GM19351 (cell line): ENCODE measurements at regions not wholly inside any gene's neighbourhood (a gene's known extent, or its start where the extent isn't known, plus 50 kb on each side); places are given as distances from the start of the nearest gene placed in this dataset.
A peak's percentile ranks its signal among the peaks of the same experiment; 100 is the strongest.
"Not testable (repeated sequence)": the region's sequence is repeated elsewhere in the genome, so short reads cannot be mapped to it uniquely, and the experiment has no call there.

Source experiments
- ATAC-seq: cut with Tn5 transposase; IDR thresholded peaks from one replicate; pipeline ENCODE4 v1.9.1; 2021; ENCODE audit warnings: mild to moderate bottlenecking, moderate library complexity; ENCODE audit not compliant: unreplicated experiment

DNA sequence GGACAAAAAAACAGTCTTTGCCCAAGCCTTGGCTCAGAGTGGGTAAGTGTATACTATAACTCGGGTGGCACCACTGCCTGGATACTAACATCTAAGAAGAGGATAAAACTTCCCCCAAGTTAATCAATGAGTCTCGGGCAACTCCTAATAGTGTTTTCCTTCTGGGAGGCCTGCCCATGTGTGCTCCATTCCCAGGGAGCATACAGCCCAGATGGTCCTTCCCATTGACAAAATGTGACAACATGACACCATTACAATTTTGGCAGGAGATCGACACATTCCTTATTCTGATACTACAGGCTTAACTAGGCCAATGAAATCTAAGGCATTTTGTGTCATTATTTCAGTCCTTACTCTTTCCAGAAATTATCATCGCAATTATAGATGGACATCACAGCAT, 52.7 kb upstream of the CRIM1 start:
- no peak for ATAC-seq

- ATAC-seq = no peak
Measured at GRCh38 chr2:36301843-36302242, 53.7 kb upstream of the CRIM1 start.

- peak; percentile 80 for ATAC-seq
Measured at GRCh38 chr2:36300697-36301096, 54.9 kb upstream of the CRIM1 start.

DNA sequence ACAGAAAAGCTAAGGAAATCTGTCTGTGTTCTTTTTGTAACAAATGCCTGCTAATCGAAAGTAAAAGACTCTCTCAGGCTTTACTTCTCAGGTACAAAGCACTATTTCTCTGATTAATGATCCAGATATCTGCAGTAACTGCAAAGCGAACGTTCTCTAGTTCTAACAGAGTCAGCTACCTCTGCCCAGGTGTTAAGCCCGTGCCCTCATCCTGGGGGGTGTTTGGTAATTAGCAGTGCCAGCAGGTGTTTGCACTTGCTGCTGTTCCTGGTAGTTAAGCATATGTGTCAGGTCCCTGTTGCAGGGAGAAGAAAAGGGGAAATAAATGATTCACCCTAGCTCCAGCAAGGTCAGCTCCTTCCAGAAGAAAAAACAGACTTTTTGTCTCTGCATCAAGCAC, 58.8 kb upstream of the CRIM1 start:
- no peak for ATAC-seq

DNA sequence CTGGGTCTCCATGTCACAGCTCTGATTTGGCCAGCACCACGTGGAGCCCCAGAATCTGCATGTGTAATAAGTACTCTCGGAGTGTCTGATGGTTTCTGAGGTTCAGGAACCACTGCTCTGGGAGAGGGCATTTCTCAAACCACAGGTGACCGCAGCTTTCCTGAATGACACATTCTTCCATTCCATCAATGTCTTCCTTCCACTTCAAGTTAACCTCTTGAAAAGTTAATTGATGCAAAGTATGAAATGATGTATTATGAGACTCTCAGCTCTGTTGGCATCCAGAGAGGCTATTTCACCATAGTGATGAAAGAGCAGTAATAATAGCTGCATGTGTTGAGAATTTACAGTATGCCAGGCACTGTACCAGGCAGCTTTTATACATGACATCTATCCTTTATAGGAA, 61.3 kb upstream of the CRIM1 start:
- ATAC-seq = no peak

DNA sequence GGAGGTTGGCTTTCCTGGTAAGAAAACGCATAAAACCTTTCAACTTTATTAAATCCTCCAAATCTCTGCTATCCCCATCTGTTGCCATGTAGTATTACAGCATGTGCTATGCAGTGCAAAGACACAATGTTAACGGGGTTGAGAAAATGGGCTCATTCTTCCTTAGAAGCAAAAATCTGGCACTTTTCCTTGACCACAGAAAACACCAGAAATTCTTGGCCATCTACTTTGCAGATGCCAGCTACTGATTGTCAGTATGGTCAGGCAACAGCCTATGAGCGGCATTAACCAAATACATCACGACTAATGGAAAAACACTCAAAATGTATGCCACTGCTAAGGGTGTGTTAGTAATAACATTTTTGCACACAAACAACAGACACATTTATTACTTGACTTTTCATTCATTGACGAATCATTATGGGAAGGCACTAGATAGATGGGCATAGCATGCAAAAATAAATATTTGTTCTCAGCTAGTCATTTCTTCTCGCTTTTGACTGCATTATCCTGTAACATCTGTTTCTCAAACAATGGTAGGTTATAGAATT, 65.2 kb upstream of the CRIM1 start:
- no peak for ATAC-seq

DNA sequence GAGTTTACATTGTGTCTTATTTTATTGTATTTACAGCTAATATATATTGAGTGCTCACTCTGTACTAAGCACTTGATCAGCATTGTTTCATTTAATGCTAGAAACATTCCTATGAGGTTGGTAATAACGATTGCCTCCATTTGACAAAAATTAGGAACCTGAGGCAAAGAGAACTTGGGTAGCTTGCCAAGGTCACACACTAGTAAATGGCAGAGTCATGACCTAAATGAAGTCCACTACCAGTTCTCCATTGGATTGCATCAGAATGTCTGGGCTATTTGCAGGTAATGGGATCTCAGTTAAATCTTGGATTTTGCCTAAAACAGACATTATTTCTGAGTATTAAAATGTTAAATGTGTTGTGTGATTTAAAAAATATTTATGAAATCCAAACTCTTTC, 65.8 kb upstream of the CRIM1 start:
- no peak for ATAC-seq

- peak; percentile 45 for ATAC-seq
Measured at GRCh38 chr2:36287363-36288275, 68.0 kb upstream of the CRIM1 start.

DNA sequence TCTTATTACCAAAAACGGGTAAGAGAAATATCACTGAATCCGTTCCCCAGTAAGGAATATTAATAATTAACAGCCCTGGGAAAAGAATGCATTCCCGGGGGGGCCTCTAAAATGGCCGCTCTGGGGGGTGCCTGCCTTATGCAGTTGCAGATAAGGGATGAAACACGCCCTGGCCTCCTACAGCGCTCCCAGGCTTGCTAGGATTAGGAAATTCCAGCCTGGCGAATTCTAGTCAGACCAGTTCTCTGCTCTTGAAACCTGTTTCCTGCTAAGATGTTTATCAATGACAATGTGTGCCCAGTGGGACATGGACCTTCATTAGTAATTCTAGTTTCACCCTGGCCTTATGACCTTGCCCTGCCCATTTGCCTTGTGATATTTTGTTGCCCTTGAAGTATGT, 76.1 kb upstream of the CRIM1 start:
- ATAC-seq = not testable (repeated sequence)

- ATAC-seq = no peak
Measured at GRCh38 chr2:36277881-36278523, 77.6 kb upstream of the CRIM1 start.

GRCh38 chr2:36277146-36277808, 78.3 kb upstream of the CRIM1 start:
- ATAC-seq = no peak

- ATAC-seq = no peak
Measured at GRCh38 chr2:36271266-36271665, 84.3 kb upstream of the CRIM1 start.

DNA sequence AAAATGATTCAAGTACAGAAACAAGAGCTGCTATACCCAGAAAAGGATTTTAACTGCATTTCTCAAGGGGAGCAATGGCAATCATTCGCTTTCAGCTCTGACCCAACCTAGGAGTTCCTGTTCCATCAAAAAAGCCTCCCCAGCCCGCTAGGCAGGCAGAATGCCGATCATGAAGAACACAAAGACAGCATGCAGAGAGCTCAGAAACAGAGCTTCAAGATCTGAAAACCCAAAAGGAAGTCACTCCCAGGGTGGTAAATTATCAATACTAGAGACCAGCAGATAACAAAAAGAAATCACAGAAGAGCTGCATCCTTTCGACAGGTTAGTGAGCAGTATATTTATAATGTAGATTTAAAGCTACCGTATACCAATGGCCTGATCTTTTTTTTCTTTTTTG, 84.8 kb upstream of the CRIM1 start:
- no peak for ATAC-seq

DNA sequence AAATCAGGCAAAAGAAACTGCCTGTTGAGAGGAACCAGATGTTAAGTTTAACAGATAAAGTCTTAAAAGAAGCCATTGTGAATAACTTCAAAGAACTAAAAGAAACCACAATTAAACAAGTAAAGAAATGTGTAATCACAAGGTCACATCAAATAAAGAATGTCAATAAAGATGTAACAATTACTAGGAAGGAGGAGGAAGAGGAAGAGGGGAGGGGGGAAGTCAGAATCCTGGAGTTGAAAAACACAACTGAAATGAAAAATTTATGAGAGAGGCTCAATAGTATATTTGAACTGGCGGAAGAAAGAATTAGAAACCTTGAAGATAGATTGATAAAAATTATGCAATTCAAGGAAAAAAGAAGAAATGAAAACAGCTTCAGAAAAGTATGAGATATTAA, 88.4 kb upstream of the CRIM1 start:
- ATAC-seq = no peak

DNA sequence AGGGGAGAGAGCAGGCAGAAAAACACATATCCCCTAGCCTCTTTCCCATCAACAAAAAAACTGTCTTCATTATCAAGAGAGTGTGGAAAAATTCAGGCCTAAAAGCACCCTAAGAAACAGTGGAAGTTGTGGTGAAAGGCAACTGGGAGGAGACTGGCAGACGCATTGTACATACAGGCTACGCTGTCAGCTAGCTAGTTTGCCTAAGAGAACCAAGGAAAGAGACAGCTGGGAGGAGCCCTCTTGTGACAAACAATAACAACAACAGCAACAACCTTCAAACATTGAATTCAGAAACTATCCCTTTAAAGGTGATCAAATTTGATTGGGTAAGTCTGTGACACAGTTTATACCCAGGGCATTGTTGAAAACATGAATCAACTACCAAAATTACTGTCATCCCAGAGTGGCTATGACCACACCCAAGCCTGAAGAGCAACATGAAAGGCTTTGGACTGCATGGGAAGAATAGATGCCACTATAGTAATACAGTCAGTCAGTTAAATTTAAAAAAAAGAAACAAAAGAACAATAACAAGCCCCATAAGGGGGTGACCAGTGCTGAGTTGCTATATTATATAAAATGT, 88.9 kb upstream of the CRIM1 start:
- no peak for ATAC-seq

- no peak for ATAC-seq
Measured at GRCh38 chr2:36262581-36262980, 93.0 kb upstream of the CRIM1 start.

DNA sequence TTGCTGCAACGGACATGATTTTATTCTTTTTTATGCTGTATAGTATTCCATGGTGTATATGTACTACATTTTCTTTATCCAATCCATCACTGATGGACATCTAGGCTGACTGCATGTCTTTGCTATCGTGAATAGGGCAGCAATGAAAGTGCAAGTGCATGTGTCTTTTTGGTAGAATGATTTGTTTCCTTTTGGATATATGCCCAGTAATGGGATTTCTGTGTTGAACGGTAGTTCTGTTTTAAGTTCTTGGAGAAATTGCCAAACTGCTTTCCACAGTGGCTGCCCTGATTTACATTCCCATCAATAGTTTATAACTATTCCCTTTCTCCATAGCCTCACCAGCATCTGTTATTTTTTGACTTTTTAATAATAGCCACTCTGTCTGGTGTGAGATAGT, 99.7 kb upstream of the CRIM1 start:
- no peak for ATAC-seq

GRCh38 chr2:36253086-36253485, 102.5 kb upstream of the CRIM1 start:
- no peak for ATAC-seq

GRCh38 chr2:36246320-36246990, 109.1 kb upstream of the CRIM1 start:
- peak; percentile 86 for ATAC-seq

GRCh38 chr2:36245651-36246050, 109.9 kb upstream of the CRIM1 start:
- no peak for ATAC-seq

DNA sequence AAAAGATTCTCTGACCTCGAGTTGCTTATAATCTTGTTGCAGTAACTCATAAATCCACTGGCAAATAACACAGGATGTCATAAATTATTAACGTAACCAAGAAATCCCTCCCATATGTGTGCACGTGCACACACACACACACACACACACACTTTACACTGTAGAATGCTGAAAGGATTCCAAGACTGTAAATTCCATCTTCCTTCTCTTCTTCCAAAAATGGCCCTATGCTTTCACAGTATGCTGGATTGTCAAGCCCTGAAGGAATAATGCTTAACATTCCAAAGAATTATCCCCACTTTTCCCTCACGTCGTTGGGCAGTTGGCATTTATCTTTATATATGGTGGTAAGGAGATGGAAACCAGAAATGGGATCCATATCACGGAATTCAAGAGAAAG, 117.5 kb upstream of the CRIM1 start:
- no peak for ATAC-seq
